OCI-LY1 (cell line): ENCODE measurements at regions not wholly inside any gene's neighbourhood (a gene's known extent, or its start where the extent isn't known, plus 50 kb on each side); places are given as distances from the start of the nearest gene placed in this dataset.
A peak's percentile ranks its signal among the peaks of the same experiment; 100 is the strongest.

Experiments
- H2AFZ ChIP-seq: fragments of 200-600 bp; sonication (generic), shearing (Covaris generic); 2 replicates; pipeline ENCODE4 v1.6.0; 2014; ENCODE audit warnings: antibody characterized with exemption, mild to moderate bottlenecking, low read length
- H3F3A ChIP-seq: fragments of 200-600 bp; sonication (generic), shearing (Covaris generic); 2 replicates; pipeline ENCODE4 v1.6.0; 2014; ENCODE audit warnings: mild to moderate bottlenecking, antibody characterized with exemption, low read length, moderate library complexity; ENCODE audit not compliant: insufficient read depth
- H3K27ac ChIP-seq: fragments of 200-600 bp; sonication (generic); 2 replicates; pipeline ENCODE4 v1.5.1; 2014; ENCODE audit warnings: low read length, mixed run types, mild to moderate bottlenecking, low read depth; ENCODE audit not compliant: poor library complexity, severe bottlenecking
- H3K27me3 ChIP-seq: fragments of 200-600 bp; sonication (generic); 2 replicates; pipeline ENCODE4 v1.6.0; 2014; ENCODE audit warnings: antibody characterized with exemption, mild to moderate bottlenecking, low read length, moderate library complexity; ENCODE audit not compliant: insufficient read depth
- H3K36me3 ChIP-seq: fragments of 200-600 bp; sonication (generic); 2 replicates; pipeline ENCODE4 v1.6.1; 2014; ENCODE audit warnings: mild to moderate bottlenecking, antibody characterized with exemption, low read length, moderate library complexity, mixed read lengths; ENCODE audit not compliant: insufficient read depth
- H3K4me1 ChIP-seq: fragments of 200-600 bp; sonication (generic); 2 replicates; pipeline ENCODE4 v1.5.1; 2014; ENCODE audit warnings: mild to moderate bottlenecking, low read length, moderate library complexity; ENCODE audit not compliant: insufficient read depth, severe bottlenecking
- H3K4me2 ChIP-seq: fragments of 200-600 bp; sonication (generic), shearing (Covaris generic); 2 replicates; pipeline ENCODE4 v1.6.1; 2014; ENCODE audit warnings: low read length
- H3K4me3 ChIP-seq: fragments of 200-600 bp; sonication (generic); 2 replicates; pipeline ENCODE4 v1.5.1; 2014; ENCODE audit warnings: low read length, low read depth, mild to moderate bottlenecking, mixed read lengths; ENCODE audit not compliant: poor library complexity, severe bottlenecking
- H3K79me2 ChIP-seq: fragments of 200-600 bp; shearing (Covaris generic); 2 replicates; pipeline ENCODE4 v1.6.1; 2016; ENCODE audit warnings: mixed run types, low read length, mixed read lengths; ENCODE audit not compliant: insufficient read depth
- H3K9ac ChIP-seq: fragments of 200-600 bp; sonication (generic), shearing (Covaris generic); 2 replicates; pipeline ENCODE4 v1.6.1; 2014; ENCODE audit warnings: mild to moderate bottlenecking, low read length, mixed read lengths
- H3K9me2 ChIP-seq: fragments of 200-600 bp; sonication (generic), shearing (Covaris generic); 2 replicates; pipeline ENCODE4 v1.6.1; 2014; ENCODE audit warnings: low read depth, mild to moderate bottlenecking, low read length, mixed read lengths
- H3K9me3 ChIP-seq: fragments of 200-600 bp; shearing (Covaris generic); 2 replicates; pipeline ENCODE4 v1.6.1; 2014; ENCODE audit warnings: low read length, mixed read lengths
- H4K20me1 ChIP-seq: fragments of 200-600 bp; sonication (generic), shearing (Covaris generic); 2 replicates; pipeline ENCODE4 v1.6.0; 2016; ENCODE audit warnings: mild to moderate bottlenecking, low read length; ENCODE audit not compliant: insufficient read depth
- CTCF ChIP-seq: fragments of 200-600 bp; sonication (generic), shearing (Covaris generic); IDR thresholded peaks from 2 replicates; pipeline ENCODE4 v1.5.1; 2017; ENCODE audit warnings: mild to moderate bottlenecking, antibody characterized with exemption, low read length, moderate library complexity, mixed read lengths
- EZH2 ChIP-seq: fragments of 200-600 bp; sonication (generic), shearing (Covaris generic); IDR thresholded peaks from 2 replicates; pipeline ENCODE4 v1.8.0; 2017; ENCODE audit warnings: borderline replicate concordance, mixed run types, mild to moderate bottlenecking, antibody characterized with exemption, low read length, moderate library complexity, mixed read lengths

GRCh38 chr9:129435988-129436717 lies 184.7 kb downstream of the C9orf50 start:
- Histone ChIP-seq H3K4me3 (no peak overlapping the region), H3K9me3 (no peaks in the 10 kb centered on the region), H3K27me3 (peaks cover 9% of the 10 kb centered on the region; the same call in 1 of the 2 replicates), H3K79me2 (no peaks in the 10 kb centered on the region), H3F3A (no peaks in the 10 kb centered on the region), H3K9me2 (no peaks in the 10 kb centered on the region), H3K27ac (peak overlapping the region; percentile 46), H3K4me1 (peaks cover 11% of the 10 kb centered on the region), H3K4me2 (no peak overlapping the region), H3K9ac (no peak overlapping the region), H3K36me3 (no peaks in the 10 kb centered on the region), H4K20me1 (no peaks in the 10 kb centered on the region), H2AFZ (no peak overlapping the region)
- no peak for TF ChIP-seq CTCF
- no peak for TF ChIP-seq EZH2

- Histone ChIP-seq H3K9me2 (no peaks in the 10 kb centered on the region), H3K27me3 (peaks cover 9% of the 10 kb centered on the region; the same call in 1 of the 2 replicates), H4K20me1 (no peaks in the 10 kb centered on the region), H3K27ac (peak overlapping the region; percentile 46), H3K4me2 (no peak overlapping the region), H2AFZ (no peak overlapping the region), H3K36me3 (no peaks in the 10 kb centered on the region), H3K4me3 (no peak overlapping the region), H3K9me3 (no peaks in the 10 kb centered on the region), H3F3A (no peaks in the 10 kb centered on the region), H3K9ac (no peak overlapping the region), H3K79me2 (no peaks in the 10 kb centered on the region), H3K4me1 (peaks cover 11% of the 10 kb centered on the region)
- TF ChIP-seq EZH2: no peak
- no peak for TF ChIP-seq CTCF
These were observed 185.6 kb downstream of the C9orf50 start for GRCh38 chr9:129435291-129435690.

GRCh38 chr9:129434187-129434586 lies 186.7 kb downstream of the C9orf50 start:
- Histone ChIP-seq H3K36me3 (no peaks in the 10 kb centered on the region), H3K27me3 (peaks cover 9% of the 10 kb centered on the region; the same call in 1 of the 2 replicates), H3K79me2 (no peaks in the 10 kb centered on the region), H3K4me3 (no peak overlapping the region), H3F3A (no peaks in the 10 kb centered on the region), H2AFZ (no peak overlapping the region), H3K9me2 (no peaks in the 10 kb centered on the region), H3K9me3 (no peaks in the 10 kb centered on the region), H3K4me1 (peaks cover 11% of the 10 kb centered on the region), H3K27ac (peak overlapping the region; percentile 49), H4K20me1 (no peaks in the 10 kb centered on the region), H3K9ac (no peak overlapping the region), H3K4me2 (no peak overlapping the region)
- TF ChIP-seq EZH2 (no peak), CTCF (no peak)
